Adipocyte (in vitro differentiated cells): ENCODE measurements at regions not wholly inside any gene's neighbourhood (a gene's known extent, or its start where the extent isn't known, plus 50 kb on each side); places are given as distances from the start of the nearest gene placed in this dataset.

Experiments used
- DNase-seq: peaks from one replicate; pipeline ENCODE4 v3.0.0-alpha.2; 2015; ENCODE audit warnings: low read depth
- H3K27me3 ChIP-seq: replicated peaks from 2 replicates; pipeline ENCODE4 v1.7.0; 2013; ENCODE audit warnings: mild to moderate bottlenecking, low read length, moderate library complexity; ENCODE audit not compliant: control insufficient read depth, insufficient read depth
- H3K36me3 ChIP-seq: 2 replicates; pipeline ENCODE4 v1.7.0; 2013; ENCODE audit warnings: low read length, mild to moderate bottlenecking, moderate library complexity; ENCODE audit not compliant: control insufficient read depth, insufficient read depth, severe bottlenecking
- H3K4me1 ChIP-seq: 2 replicates; pipeline ENCODE4 v1.7.0; 2013; ENCODE audit warnings: mild to moderate bottlenecking, low read length, moderate library complexity; ENCODE audit not compliant: control insufficient read depth, insufficient read depth
- H3K4me3 ChIP-seq: 2 replicates; pipeline ENCODE4 v1.7.0; 2013; ENCODE audit warnings: mild to moderate bottlenecking, low read length, moderate library complexity
- H3K9ac ChIP-seq: 2 replicates; pipeline ENCODE4 v1.7.0; 2013; ENCODE audit warnings: mild to moderate bottlenecking, low read length, moderate library complexity
- H3K9me3 ChIP-seq: 2 replicates; pipeline ENCODE4 v1.7.0; 2013; ENCODE audit warnings: mild to moderate bottlenecking, low read length, moderate library complexity; ENCODE audit not compliant: control insufficient read depth

- Histone ChIP-seq H3K9me3 (peaks cover 9% of the 10 kb centered on the region), H3K27me3 (peaks cover 5% of the 10 kb centered on the region), H3K4me1 (no peaks in the 10 kb centered on the region), H3K36me3 (no peaks in the 10 kb centered on the region), H3K9ac (no peak overlapping the region), H3K4me3 (no peak overlapping the region)
- DNase-seq: no peak
Observed at GRCh38 chr2:19691892-19692291, 209.9 kb downstream of the TTC32 start.

DNA sequence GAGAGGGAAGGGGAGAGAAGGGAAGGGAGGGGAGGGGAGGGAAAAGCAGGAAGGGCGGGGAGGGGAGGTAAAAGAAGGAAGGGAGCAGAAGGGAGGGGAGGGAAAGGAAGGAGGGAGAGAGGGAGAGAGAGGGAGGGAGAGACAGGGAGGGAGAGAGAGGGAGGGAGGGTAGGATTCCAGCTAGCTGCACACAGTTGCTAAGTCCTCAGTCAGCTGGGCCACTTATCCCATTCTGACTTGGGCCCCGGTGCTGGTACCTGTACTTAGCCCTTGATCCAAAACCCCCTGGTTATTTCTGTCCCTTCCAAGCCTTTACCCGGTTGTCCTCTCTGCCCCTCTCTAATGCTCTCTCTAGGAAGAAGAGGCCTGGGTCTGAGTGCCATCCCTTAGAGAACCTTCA, 211.4 kb downstream of the TTC32 start:
- no peak overlapping the region for H3K4me3 ChIP-seq
- DNase-seq: no peak
- no peaks in the 10 kb centered on the region for H3K36me3 ChIP-seq
- H3K4me1 ChIP-seq: no peaks in the 10 kb centered on the region
- no peaks in the 10 kb centered on the region for H3K27me3 ChIP-seq
- no peak overlapping the region for H3K9ac ChIP-seq
- no peaks in the 10 kb centered on the region for H3K9me3 ChIP-seq

GRCh38 chr2:19689646-19690168, 212.1 kb downstream of the TTC32 start:
- H3K27me3 ChIP-seq: no peaks in the 10 kb centered on the region
- no peak overlapping the region for H3K4me3 ChIP-seq
- H3K9me3 ChIP-seq: no peaks in the 10 kb centered on the region
- no peaks in the 10 kb centered on the region for H3K36me3 ChIP-seq
- DNase-seq: no peak
- H3K4me1 ChIP-seq: no peaks in the 10 kb centered on the region
- H3K9ac ChIP-seq: no peak overlapping the region

GRCh38 chr2:19688059-19688458, 213.7 kb downstream of the TTC32 start:
- no peak overlapping the region for H3K4me3 ChIP-seq
- H3K36me3 ChIP-seq: no peaks in the 10 kb centered on the region
- H3K27me3 ChIP-seq: no peaks in the 10 kb centered on the region
- no peak overlapping the region for H3K9ac ChIP-seq
- H3K9me3 ChIP-seq: no peaks in the 10 kb centered on the region
- H3K4me1 ChIP-seq: no peaks in the 10 kb centered on the region
- no peak for DNase-seq

DNA sequence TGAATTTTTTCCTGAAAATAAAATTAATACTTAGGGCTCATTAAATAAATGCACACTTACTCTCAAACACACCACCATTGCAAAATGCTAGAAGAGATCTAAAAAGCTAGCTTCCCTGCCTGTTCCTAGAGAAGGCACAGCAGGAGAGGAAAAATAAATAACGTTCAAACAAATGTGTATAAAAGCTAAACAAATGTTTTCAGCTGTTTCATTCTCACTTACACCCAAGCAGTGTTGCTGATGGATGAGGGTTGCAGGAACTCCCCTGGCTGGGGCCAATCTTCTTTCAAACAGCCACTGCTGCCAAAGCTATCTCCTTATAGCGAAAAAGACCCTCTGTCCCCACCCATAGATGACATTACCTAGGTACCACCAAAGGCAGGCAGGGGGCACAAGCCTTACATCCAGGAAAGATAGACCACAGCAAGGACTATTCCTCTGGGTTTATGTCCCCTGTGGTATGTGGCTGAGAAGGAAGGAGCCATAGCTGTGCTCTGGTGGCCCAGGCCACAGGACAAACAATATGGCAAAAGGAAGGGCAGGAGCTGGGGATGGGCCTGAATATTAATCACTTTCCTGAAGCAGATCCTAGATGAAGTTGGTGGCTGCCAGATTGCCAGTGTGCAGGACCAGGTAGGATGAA, 214.6 kb downstream of the TTC32 start:
- no peaks in the 10 kb centered on the region for H3K36me3 ChIP-seq
- no peaks in the 10 kb centered on the region for H3K27me3 ChIP-seq
- H3K9me3 ChIP-seq: no peaks in the 10 kb centered on the region
- H3K9ac ChIP-seq: no peak overlapping the region
- no peak for DNase-seq
- H3K4me3 ChIP-seq: no peak overlapping the region
- no peaks in the 10 kb centered on the region for H3K4me1 ChIP-seq

- Histone ChIP-seq H3K36me3 (no peaks in the 10 kb centered on the region), H3K9me3 (no peaks in the 10 kb centered on the region), H3K4me1 (no peaks in the 10 kb centered on the region), H3K9ac (no peak overlapping the region), H3K4me3 (no peak overlapping the region), H3K27me3 (no peaks in the 10 kb centered on the region)
- no peak for DNase-seq
Observed at GRCh38 chr2:19686439-19686838, 215.3 kb downstream of the TTC32 start.

DNA sequence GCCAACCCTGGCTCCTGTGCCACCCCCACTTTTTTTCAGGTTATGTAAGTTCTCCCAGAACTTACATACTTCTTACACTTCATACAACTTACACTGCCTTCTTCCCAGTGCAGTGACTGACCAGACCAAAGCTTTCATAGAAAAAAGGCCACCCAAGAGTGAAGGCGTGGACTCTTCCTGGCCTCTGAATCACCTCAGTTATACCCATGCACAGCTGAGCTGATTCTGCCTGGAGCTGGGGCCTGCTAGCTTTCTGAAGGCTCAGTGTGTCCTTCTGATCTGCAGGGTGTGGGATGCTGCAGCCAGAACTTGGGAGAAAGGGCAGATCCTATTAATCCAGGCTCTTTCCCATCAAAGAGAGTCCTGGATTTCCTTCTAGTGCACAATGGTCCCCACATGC, 216.1 kb downstream of the TTC32 start:
- peaks cover under 1% of the 10 kb centered on the region for H3K27me3 ChIP-seq

DNA sequence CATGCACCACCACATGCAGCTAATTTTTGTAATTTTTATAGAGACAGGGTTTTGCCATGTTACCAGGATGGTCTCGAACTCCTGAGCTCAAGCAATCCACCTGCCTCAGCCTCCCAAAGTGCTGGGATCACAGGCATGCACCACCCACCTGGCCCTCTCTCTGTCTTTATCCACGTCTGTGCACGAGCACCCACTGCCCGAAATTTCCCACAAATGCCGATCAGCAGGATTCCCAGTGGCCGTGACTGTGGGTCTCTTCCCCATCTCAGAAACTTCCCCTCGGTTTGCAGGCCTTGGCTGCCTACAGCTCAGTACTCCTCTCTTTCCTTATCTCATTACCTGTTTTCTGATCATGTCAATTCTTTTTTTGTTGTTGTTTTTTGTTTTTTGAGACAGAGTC, 217.3 kb downstream of the TTC32 start:
- Histone ChIP-seq H3K4me3 (no peak overlapping the region), H3K36me3 (no peaks in the 10 kb centered on the region), H3K27me3 (peaks cover 13% of the 10 kb centered on the region), H3K4me1 (no peaks in the 10 kb centered on the region), H3K9me3 (no peaks in the 10 kb centered on the region), H3K9ac (no peak overlapping the region)
- DNase-seq: no peak

More for the DNA sequence above, 216.1 kb downstream of the TTC32 start:
- Histone ChIP-seq H3K4me3 (no peak overlapping the region), H3K9me3 (no peaks in the 10 kb centered on the region), H3K36me3 (no peaks in the 10 kb centered on the region), H3K4me1 (no peaks in the 10 kb centered on the region), H3K9ac (no peak overlapping the region)
- peak; percentile 34 for DNase-seq

- Histone ChIP-seq H3K27me3 (peaks cover 19% of the 10 kb centered on the region), H3K9me3 (no peaks in the 10 kb centered on the region)
- no peak for DNase-seq
Observed at GRCh38 chr2:19683556-19683955, 218.2 kb downstream of the TTC32 start.

GRCh38 chr2:19682493-19682892, 219.3 kb downstream of the TTC32 start:
- no peak overlapping the region for H3K9ac ChIP-seq
- H3K27me3 ChIP-seq: peaks cover 21% of the 10 kb centered on the region
- H3K9me3 ChIP-seq: no peaks in the 10 kb centered on the region
- H3K4me1 ChIP-seq: no peaks in the 10 kb centered on the region
- H3K36me3 ChIP-seq: no peaks in the 10 kb centered on the region
- H3K4me3 ChIP-seq: no peak overlapping the region
- no peak for DNase-seq

More at GRCh38 chr2:19683556-19683955, 218.2 kb downstream of the TTC32 start:
- Histone ChIP-seq H3K4me1 (no peaks in the 10 kb centered on the region), H3K4me3 (no peak overlapping the region), H3K36me3 (no peaks in the 10 kb centered on the region), H3K9ac (no peak overlapping the region)

GRCh38 chr2:19677825-19678518, 223.8 kb downstream of the TTC32 start:
- Histone ChIP-seq H3K4me3 (no peak overlapping the region), H3K9ac (no peak overlapping the region), H3K27me3 (peaks cover 21% of the 10 kb centered on the region), H3K36me3 (no peaks in the 10 kb centered on the region), H3K4me1 (peaks cover 11% of the 10 kb centered on the region), H3K9me3 (no peaks in the 10 kb centered on the region)
- DNase-seq: no peak
